ENCODE measurements at regions not wholly inside any gene's neighbourhood (a gene's known extent, or its start where the extent isn't known, plus 50 kb on each side); places are given as distances from the start of the nearest gene placed in this dataset.

- ChIA-PET CTCF (interaction anchor here (0.6 kb wide), 1 partner anchor 16 kb away, joined by 6 read pairs; no protein-coding TSS in a partner anchor), POLR2A (no interaction called here)
- H3K4me1 ChIP-seq (ENCODE audit: control insufficient read depth, insufficient read depth, low read length): no peaks in the 10 kb centered on the region
- in situ Hi-C loops (cut with HindIII; ENCODE audit: low pct_unique_long_range_greater_than_20kb, low sequenced_read_pairs) (no loop called here), intact Hi-C loops (cut with micrococcal nuclease; ENCODE audit: unreplicated experiment) (loop anchor here (5.0 kb wide), 1 partner anchor 65 kb away; no protein-coding TSS in a partner anchor)
- ATAC-seq (no peak), DNase-seq (ENCODE audit: low read depth, low spot score) (no peak)
- no peaks in the 10 kb centered on the region for H3K36me3 ChIP-seq (ENCODE audit: control insufficient read depth, insufficient read depth, low read length)
- TF ChIP-seq SIN3A (IDR thresholded peaks at IDR 0.05; ENCODE audit: borderline replicate concordance, insufficient read depth, low read depth, low read length) (no peak), POLR2AphosphoS5 (IDR thresholded peaks at IDR 0.05; ENCODE audit: low read depth, low read length) (no peak), TCF7L2 (IDR thresholded peaks at IDR 0.05; ENCODE audit: low read depth, low read length) (no peak), CTCF (IDR thresholded peaks at IDR 0.05) (no peak), REST (IDR thresholded peaks at IDR 0.05; ENCODE audit: insufficient read depth in 1 of 2, low read depth in 2 of 2, low read length in 1 of 2) (no peak)
- H3K4me3 ChIP-seq (ENCODE audit: low read depth in 2 of 2, low read length in 2 of 2): no peak overlapping the region
- no peak overlapping the region for H3K27ac ChIP-seq (ENCODE audit: low read length)
- no peaks in the 10 kb centered on the region for H3K9me3 ChIP-seq (ENCODE audit: control insufficient read depth, insufficient read depth, low read depth, low read length)
- BruUV-seq (replicated peaks): no TSS peak
- no peaks in the 10 kb centered on the region for H3K27me3 ChIP-seq (ENCODE audit: control insufficient read depth, insufficient read depth, low read length)
Measured at GRCh38 chr7:54837168-54837567, 78.2 kb upstream of the SEC61G start.

GRCh38 chr7:54837761-54838160 lies 78.8 kb upstream of the SEC61G start:
- intact Hi-C loops (cut with micrococcal nuclease; ENCODE audit: unreplicated experiment): loop anchor here (5.0 kb wide), 1 partner anchor 65 kb away; no protein-coding TSS in a partner anchor
- Histone ChIP-seq H3K4me1 (ENCODE audit: control insufficient read depth, insufficient read depth, low read length) (no peaks in the 10 kb centered on the region), H3K4me3 (ENCODE audit: low read depth in 2 of 2, low read length in 2 of 2) (no peak overlapping the region), H3K27ac (ENCODE audit: low read length) (no peak overlapping the region), H3K27me3 (ENCODE audit: control insufficient read depth, insufficient read depth, low read length) (no peaks in the 10 kb centered on the region), H3K36me3 (ENCODE audit: control insufficient read depth, insufficient read depth, low read length) (no peaks in the 10 kb centered on the region), H3K9me3 (ENCODE audit: control insufficient read depth, insufficient read depth, low read depth, low read length) (no peaks in the 10 kb centered on the region)
- ChIA-PET POLR2A (no interaction called here), CTCF (interaction anchor here (0.6 to 1.0 kb wide), 2 partner anchors 16 to 64 kb away, joined by 3 to 6 read pairs; no protein-coding TSS in a partner anchor)
- in situ Hi-C loops (cut with HindIII; ENCODE audit: low pct_unique_long_range_greater_than_20kb, low sequenced_read_pairs): no loop called here
- no TSS peak for BruUV-seq (replicated peaks)
- no peak for ATAC-seq
- DNase-seq (ENCODE audit: low read depth, low spot score): no peak
- TF ChIP-seq CTCF (IDR thresholded peaks at IDR 0.05) (no peak), REST (IDR thresholded peaks at IDR 0.05; ENCODE audit: insufficient read depth in 1 of 2, low read depth in 2 of 2, low read length in 1 of 2) (no peak), POLR2AphosphoS5 (IDR thresholded peaks at IDR 0.05; ENCODE audit: low read depth, low read length) (no peak), SIN3A (IDR thresholded peaks at IDR 0.05; ENCODE audit: borderline replicate concordance, insufficient read depth, low read depth, low read length) (no peak), TCF7L2 (IDR thresholded peaks at IDR 0.05; ENCODE audit: low read depth, low read length) (no peak)

All from Panc1 (cell line).